Right atrium auricular region (tissue), 2 donors: ENCODE measurements at regions not wholly inside any gene's neighbourhood (a gene's known extent, or its start where the extent isn't known, plus 50 kb on each side); places are given as distances from the start of the nearest gene placed in this dataset.

Experiments used
- DNase-seq: peaks from one replicate; pipeline ENCODE4 v3.0.0-alpha.2; 2019; ENCODE audit warnings: low spot score
- H3K27ac ChIP-seq, 2 donors: fragments of 200-600 bp; sonication (generic); 1 replicate in 1 of 2; 2 replicates in 1 of 2; pipeline ENCODE4 v1.5.1; 2016 to 2019
- H3K27me3 ChIP-seq, 2 donors: fragments of 200-600 bp; sonication (generic); one replicate each; pipeline versions ENCODE4 v1.5.1 to v1.6.0; 2017 to 2019
- H3K36me3 ChIP-seq: fragments of 200-600 bp; sonication (generic); one replicate; pipeline ENCODE4 v1.5.1; 2016
- H3K4me1 ChIP-seq, 2 donors: fragments of 200-600 bp; sonication (generic); one replicate each; pipeline versions ENCODE4 v1.5.1 to v1.6.0; 2017 to 2019
- H3K4me3 ChIP-seq, 2 donors: fragments of 200-600 bp; sonication (generic); 1 replicate in 1 of 2; 2 replicates in 1 of 2; pipeline ENCODE4 v1.5.1; 2017 to 2019; ENCODE audit warnings: mild to moderate bottlenecking in 1 of 2, moderate library complexity in 1 of 2
- H3K9me3 ChIP-seq, 2 donors: fragments of 200-600 bp; sonication (generic); one replicate each; pipeline ENCODE4 v1.5.1; 2019
- TF ChIP-seq, protein P1 (sequence below), 2 donors: fragments of 200-600 bp; sonication (generic); IDR thresholded peaks; one replicate each; pipeline ENCODE4 v1.5.1; 2019; ENCODE audit warnings: antibody characterized with exemption in 2 of 2

DNA sequence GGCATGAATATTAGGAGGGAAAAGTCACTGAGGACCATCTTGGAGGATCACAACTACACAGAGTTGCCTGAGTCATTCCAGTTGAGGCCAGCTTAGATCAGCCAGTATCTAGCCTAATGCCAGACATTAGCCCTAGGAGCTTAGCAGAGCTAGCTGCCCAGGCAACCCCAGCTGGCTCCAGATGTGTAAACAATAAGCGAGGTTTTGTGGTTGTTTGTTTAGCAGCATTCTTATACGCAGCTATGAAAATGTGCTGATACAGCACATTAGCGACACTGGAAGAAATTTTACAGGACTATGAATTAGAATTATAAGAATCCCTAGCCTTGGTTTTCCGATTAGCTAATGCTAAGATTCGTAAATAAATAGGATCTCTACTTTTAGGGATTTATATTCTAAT, 59.3 kb downstream of the BTBD3 start:
- Histone ChIP-seq H3K4me1 (no peaks in the 10 kb centered on the region), H3K27ac (no peak overlapping the region), H3K36me3 (no peaks in the 10 kb centered on the region), H3K27me3 (no peaks in the 10 kb centered on the region), H3K4me3 (no peak overlapping the region), H3K9me3 (no peaks in the 10 kb centered on the region)
- DNase-seq, result no peak
- TF ChIP-seq, protein P1, sequence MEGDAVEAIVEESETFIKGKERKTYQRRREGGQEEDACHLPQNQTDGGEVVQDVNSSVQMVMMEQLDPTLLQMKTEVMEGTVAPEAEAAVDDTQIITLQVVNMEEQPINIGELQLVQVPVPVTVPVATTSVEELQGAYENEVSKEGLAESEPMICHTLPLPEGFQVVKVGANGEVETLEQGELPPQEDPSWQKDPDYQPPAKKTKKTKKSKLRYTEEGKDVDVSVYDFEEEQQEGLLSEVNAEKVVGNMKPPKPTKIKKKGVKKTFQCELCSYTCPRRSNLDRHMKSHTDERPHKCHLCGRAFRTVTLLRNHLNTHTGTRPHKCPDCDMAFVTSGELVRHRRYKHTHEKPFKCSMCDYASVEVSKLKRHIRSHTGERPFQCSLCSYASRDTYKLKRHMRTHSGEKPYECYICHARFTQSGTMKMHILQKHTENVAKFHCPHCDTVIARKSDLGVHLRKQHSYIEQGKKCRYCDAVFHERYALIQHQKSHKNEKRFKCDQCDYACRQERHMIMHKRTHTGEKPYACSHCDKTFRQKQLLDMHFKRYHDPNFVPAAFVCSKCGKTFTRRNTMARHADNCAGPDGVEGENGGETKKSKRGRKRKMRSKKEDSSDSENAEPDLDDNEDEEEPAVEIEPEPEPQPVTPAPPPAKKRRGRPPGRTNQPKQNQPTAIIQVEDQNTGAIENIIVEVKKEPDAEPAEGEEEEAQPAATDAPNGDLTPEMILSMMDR (IDR thresholded peaks at IDR 0.05), result no peak

DNA sequence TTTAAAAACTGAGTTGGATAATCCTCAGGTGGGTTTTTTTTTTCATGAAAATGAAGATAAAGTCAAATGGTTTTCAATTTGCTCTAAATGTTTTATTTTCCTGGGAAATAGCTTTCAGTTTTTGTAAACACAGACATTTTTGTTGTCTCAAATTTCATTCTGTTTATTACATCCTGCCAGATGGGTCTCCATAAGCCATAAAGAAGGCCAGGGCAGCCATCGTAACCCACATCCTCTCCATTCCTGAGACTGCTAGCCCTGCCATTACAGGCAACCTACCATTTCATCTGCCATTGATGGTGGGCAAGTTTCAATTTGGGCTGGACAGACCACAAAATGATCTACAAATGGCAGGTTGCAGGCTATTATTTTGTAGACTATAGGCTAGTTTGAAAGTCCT, 60.8 kb downstream of the BTBD3 start:
- H3K4me3 ChIP-seq, result no peak overlapping the region
- TF ChIP-seq, protein P1 (IDR thresholded peaks at IDR 0.05), result no peak
- H3K27ac ChIP-seq, result no peak overlapping the region
- DNase-seq, result no peak
- H3K36me3 ChIP-seq, result no peaks in the 10 kb centered on the region
- H3K9me3 ChIP-seq, result no peaks in the 10 kb centered on the region
- no peaks in the 10 kb centered on the region for H3K4me1 ChIP-seq
- no peaks in the 10 kb centered on the region for H3K27me3 ChIP-seq

DNA sequence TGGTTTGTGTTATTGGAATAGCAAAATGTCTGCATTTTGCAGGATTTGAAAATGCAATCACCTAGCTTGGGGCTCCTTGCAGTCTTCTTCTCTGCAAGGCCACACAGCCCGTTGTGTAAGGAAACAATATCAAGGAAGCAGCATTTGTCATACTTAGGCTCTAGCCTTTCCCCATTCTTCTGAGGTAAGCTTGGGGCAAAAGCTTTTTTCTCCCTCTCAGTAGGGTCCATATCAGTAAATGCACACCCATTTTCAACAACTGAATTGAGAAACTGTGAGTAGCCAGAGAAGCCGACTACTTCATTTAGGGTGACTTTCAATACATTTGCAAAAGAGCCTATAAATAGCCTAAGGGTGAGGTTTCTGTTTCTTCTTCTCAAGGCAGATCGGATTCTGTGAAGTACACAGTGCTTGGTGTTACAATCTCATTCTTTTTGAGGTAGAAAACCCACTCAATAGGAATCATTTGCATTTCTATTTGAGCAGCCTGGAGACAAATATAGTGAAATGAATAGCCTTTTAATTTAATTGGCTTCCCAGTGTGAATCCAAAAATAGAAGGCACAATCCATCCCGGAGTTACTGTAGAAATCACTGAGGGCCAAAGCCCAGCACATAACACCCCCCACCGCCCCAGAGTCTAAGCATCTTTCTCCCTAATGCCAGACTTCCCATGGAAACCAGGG, 61.8 kb downstream of the BTBD3 start:
- TF ChIP-seq, protein P1 (IDR thresholded peaks at IDR 0.05), result no peak
- DNase-seq, result no peak
- H3K4me3 ChIP-seq, result no peak overlapping the region
- no peaks in the 10 kb centered on the region for H3K9me3 ChIP-seq
- no peak overlapping the region for H3K27ac ChIP-seq
- H3K4me1 ChIP-seq, result no peaks in the 10 kb centered on the region
- no peaks in the 10 kb centered on the region for H3K36me3 ChIP-seq
- no peaks in the 10 kb centered on the region for H3K27me3 ChIP-seq

DNA sequence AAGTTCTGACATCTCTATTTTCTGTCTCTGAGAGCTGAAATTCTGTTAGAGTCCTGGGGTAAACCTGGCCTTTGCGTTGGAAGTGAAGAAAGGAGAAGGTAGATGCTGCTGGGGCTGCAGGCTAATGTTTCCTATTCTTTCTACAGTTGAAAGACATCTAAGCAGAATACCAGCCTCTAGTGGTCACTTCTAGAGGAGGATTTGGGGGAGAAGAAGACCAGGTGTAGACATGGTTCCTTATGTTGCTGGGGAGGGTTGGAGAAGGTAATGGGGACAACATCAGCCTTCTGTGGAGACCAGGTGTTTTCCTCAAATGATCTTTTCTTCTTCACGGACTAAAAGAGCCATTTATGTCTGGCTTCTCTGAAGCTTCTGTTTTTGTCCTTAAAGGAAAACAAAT, 62.6 kb downstream of the BTBD3 start:
- Histone ChIP-seq H3K4me3 (no peak overlapping the region), H3K27me3 (no peaks in the 10 kb centered on the region), H3K9me3 (no peaks in the 10 kb centered on the region), H3K36me3 (no peaks in the 10 kb centered on the region), H3K4me1 (no peaks in the 10 kb centered on the region), H3K27ac (no peak overlapping the region)
- no peak for DNase-seq
- TF ChIP-seq, protein P1 (IDR thresholded peaks at IDR 0.05), result no peak

DNA sequence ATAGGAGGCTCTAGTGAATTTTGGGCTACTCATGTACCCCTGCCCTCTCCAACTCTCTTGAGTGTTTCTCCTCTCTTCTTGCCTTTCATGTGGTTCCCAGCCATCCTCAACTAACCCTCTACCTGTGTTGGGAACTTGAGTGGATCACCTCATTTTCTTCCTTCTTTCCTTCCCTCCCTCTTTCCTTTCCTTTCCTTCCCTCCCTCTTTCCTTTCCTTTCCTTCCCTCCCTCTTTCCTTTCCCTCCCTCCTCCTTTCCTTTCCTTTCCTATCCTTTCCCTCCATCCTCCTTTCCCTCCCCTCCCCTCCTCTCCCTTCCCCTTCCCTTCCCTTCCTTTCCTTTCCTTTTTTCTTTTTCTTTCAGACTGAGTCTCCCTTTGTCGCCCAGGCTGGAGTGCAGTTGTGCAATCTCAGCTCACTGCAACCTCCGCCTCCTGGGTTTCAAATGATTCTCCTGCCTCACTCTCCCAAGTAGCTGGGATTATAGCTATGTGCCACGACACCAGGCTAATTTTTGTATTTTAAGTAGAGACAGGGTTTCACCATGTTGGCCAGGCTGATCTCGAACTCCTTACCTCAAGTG, 63.8 kb downstream of the BTBD3 start:
- no peaks in the 10 kb centered on the region for H3K9me3 ChIP-seq
- H3K4me1 ChIP-seq, result no peaks in the 10 kb centered on the region
- no peaks in the 10 kb centered on the region for H3K27me3 ChIP-seq
- DNase-seq, result no peak
- TF ChIP-seq, protein P1 (IDR thresholded peaks at IDR 0.05), result no peak
- H3K27ac ChIP-seq, result no peak overlapping the region
- no peaks in the 10 kb centered on the region for H3K36me3 ChIP-seq
- H3K4me3 ChIP-seq, result no peak overlapping the region
